Subcutaneous abdominal adipose tissue (tissue), 5 donors: ENCODE measurements at regions not wholly inside any gene's neighbourhood (a gene's known extent, or its start where the extent isn't known, plus 50 kb on each side); places are given as distances from the start of the nearest gene placed in this dataset.

Source experiments
- H3K27ac ChIP-seq: one replicate; pipeline ENCODE4 v1.7.0; 2013; ENCODE audit warnings: low read depth, mild to moderate bottlenecking, inconsistent platforms, low read length, moderate library complexity
- H3K27me3 ChIP-seq, 5 donors: one replicate each; pipeline ENCODE4 v1.7.0; 2013; ENCODE audit warnings: low read length in 5 of 5, inconsistent platforms in 1 of 5; ENCODE audit not compliant: control insufficient read depth in 5 of 5, insufficient read depth in 4 of 5
- H3K36me3 ChIP-seq, 5 donors: one replicate each; pipeline ENCODE4 v1.7.0; 2013; ENCODE audit warnings: low read length in 5 of 5; ENCODE audit not compliant: control insufficient read depth in 5 of 5, insufficient read depth in 5 of 5
- H3K4me1 ChIP-seq, 5 donors: one replicate each; pipeline ENCODE4 v1.7.0; 2013; ENCODE audit warnings: low read length in 5 of 5, mild to moderate bottlenecking in 3 of 5, moderate library complexity in 1 of 5; ENCODE audit not compliant: control insufficient read depth in 5 of 5, insufficient read depth in 5 of 5
- H3K4me3 ChIP-seq, 5 donors: one replicate each; pipeline ENCODE4 v1.7.0; 2013; ENCODE audit warnings: low read length in 5 of 5, low read depth in 1 of 5
- H3K9ac ChIP-seq, 5 donors: one replicate each; pipeline ENCODE4 v1.7.0; 2013; ENCODE audit warnings: low read length in 5 of 5, mild to moderate bottlenecking in 4 of 5, moderate library complexity in 3 of 5
- H3K9me3 ChIP-seq, 5 donors: one replicate each; pipeline ENCODE4 v1.7.0; 2013; ENCODE audit warnings: low read length in 5 of 5; ENCODE audit not compliant: control insufficient read depth in 5 of 5
- donor health status: healthy.
- donor health status: healthy.
- donor health status: healthy.
- donor health status: healthy.
- donor health status: healthy.

DNA sequence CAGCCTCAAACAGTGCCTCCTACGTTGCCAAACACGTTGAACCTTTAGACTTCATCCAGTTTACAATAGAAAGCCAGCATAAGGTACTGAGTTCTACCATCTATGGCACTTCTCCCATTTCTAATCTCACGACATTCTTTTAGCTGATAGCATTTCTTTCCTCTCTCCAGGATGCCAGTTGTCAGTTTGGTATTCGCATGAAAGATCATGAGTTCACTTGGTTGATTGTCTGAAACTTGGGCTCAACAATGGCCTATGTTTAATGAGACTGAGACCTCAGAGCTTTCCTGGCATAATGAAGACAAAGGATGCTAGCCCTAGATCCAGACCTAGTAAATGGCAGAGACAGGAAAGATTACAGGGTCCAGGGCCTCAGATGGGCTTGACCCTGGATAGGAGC is 69.2 kb upstream of the SPRY1 start:
- Histone ChIP-seq H3K4me1 (no peaks in the 10 kb centered on the region), H3K27me3 (no peaks in the 10 kb centered on the region), H3K9ac (no peak overlapping the region), H3K9me3 (peaks cover 0 to 11% (median 3%) of the 10 kb centered on the region in 5 donors), H3K4me3 (no peak overlapping the region), H3K27ac (no peak overlapping the region), H3K36me3 (no peaks in the 10 kb centered on the region)

DNA sequence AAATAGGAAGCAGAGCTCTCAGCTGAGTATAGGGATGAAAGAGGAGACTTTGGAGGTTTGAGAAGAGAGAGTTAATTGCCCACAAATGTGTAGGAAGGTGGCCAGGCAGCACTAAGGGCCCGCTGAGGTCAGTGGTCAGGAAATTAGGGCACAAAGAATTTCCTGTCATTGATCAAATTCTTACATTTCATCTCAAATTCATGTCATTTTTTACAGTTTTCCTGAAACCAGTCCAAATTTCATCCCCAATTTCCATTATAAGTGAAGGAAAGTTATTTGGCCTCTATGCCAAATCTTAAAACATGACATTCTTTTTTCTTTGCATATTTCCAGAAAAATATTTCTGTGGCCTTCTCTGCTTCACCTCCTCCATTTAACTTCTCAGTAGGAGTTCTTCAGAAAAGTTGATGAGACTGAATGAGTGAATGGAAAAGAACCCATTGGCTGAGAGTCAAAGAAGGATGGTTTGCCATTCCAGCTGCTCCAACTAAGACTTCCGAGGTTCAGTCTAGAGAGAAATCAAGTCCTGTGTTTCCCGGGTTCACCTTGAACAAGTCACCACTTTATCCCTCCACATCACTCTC is 68.7 kb upstream of the SPRY1 start:
- H3K4me1 ChIP-seq = no peaks in the 10 kb centered on the region
- H3K27me3 ChIP-seq = no peaks in the 10 kb centered on the region
- no peak overlapping the region for H3K4me3 ChIP-seq
- peaks cover 0 to 11% (median 0%) of the 10 kb centered on the region in 5 donors for H3K9me3 ChIP-seq
- H3K9ac ChIP-seq = no peak overlapping the region
- H3K36me3 ChIP-seq = no peaks in the 10 kb centered on the region
- H3K27ac ChIP-seq = no peak overlapping the region

DNA sequence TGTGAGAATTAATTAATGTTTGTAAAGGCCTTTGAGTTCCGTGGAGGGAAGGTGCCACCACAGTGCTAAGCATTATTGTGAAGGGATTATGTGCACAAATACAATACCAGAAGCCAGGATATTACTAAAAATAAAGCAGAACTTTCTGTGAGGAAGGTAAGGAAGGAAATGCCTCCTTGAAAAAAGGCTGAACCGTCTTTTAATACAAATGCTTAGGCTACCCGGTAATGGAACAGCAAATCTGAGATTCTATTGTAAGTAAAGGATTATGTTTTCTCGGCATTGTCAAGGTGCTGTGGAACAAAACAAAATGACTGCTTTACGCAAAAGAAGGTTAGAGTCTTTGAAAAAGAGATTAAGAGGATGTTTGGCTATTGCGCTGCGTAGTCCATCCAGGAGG is 57.9 kb upstream of the SPRY1 start:
- no peaks in the 10 kb centered on the region for H3K27me3 ChIP-seq
- no peak overlapping the region for H3K9ac ChIP-seq
- no peaks in the 10 kb centered on the region for H3K9me3 ChIP-seq
- H3K4me3 ChIP-seq = no peak overlapping the region
- no peaks in the 10 kb centered on the region for H3K36me3 ChIP-seq
- peak overlapping the region; percentile 71 for H3K27ac ChIP-seq
- peaks cover 0 to 30% (median 0%) of the 10 kb centered on the region in 5 donors for H3K4me1 ChIP-seq

GRCh38 chr4:123339507-123340380 is 56.9 kb upstream of the SPRY1 start:
- Histone ChIP-seq H3K27ac (peak overlapping the region; percentile 71), H3K9me3 (no peaks in the 10 kb centered on the region), H3K4me3 (no peak overlapping the region), H3K4me1 (peaks cover 0 to 34% (median 0%) of the 10 kb centered on the region in 5 donors), H3K36me3 (no peaks in the 10 kb centered on the region), H3K9ac (peak overlapping the region in 1 of 5 donors; percentile 11), H3K27me3 (no peaks in the 10 kb centered on the region)

DNA sequence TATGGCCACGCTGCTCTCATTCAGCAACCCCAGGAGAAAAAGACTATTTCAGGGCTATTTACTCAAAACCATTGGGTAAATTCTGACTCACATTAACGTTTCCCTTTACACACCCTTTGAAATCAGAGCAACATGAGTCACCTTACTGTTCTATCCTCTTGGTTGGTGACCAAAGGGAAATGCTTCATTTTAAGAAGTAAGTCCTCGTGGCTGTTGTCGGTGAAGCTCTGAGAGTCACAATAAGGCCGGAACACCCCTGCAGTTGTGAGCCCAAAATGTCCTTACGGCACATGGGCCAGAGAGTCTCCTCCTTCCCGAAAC is 56.3 kb upstream of the SPRY1 start:
- Histone ChIP-seq H3K9me3 (no peaks in the 10 kb centered on the region), H3K27ac (peak overlapping the region; percentile 71)

DNA sequence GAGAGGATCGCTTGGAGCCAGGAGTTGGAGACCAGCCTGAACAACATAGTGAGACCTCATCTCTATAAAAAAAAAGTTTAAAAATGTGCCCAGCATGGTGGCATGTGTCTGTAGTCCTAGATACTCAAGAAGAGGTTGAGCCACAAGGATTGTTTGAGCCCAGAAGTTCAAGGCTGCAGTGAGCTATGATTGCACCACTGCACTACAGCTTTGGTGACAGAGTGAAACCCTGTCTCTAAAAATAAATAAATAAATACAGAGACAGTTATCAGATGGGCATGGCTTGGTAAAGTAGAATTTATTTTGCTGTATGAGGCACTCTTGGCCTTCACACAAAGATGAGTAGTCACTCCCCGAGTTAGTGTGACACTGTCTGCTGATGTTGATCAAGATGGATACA is 54.1 kb upstream of the SPRY1 start:
- Histone ChIP-seq H3K27ac (peak overlapping the region; percentile 45), H3K9ac (peak overlapping the region in 1 of 5 donors; percentile 45), H3K36me3 (no peaks in the 10 kb centered on the region), H3K9me3 (no peaks in the 10 kb centered on the region), H3K4me3 (no peak overlapping the region), H3K4me1 (peaks cover 0 to 34% (median 4%) of the 10 kb centered on the region in 5 donors), H3K27me3 (no peaks in the 10 kb centered on the region)

More for the DNA sequence above, 56.3 kb upstream of the SPRY1 start:
- H3K4me3 ChIP-seq = no peak overlapping the region
- H3K36me3 ChIP-seq = no peaks in the 10 kb centered on the region
- H3K9ac ChIP-seq = no peak overlapping the region
- H3K4me1 ChIP-seq = peaks cover 0 to 34% (median 0%) of the 10 kb centered on the region in 5 donors
- H3K27me3 ChIP-seq = no peaks in the 10 kb centered on the region

- Histone ChIP-seq H3K36me3 (no peaks in the 10 kb centered on the region), H3K9me3 (no peaks in the 10 kb centered on the region), H3K4me1 (peaks cover 0 to 30% (median 4%) of the 10 kb centered on the region in 5 donors), H3K4me3 (no peak overlapping the region), H3K27ac (peak overlapping the region; percentile 45), H3K9ac (peak overlapping the region in 1 of 5 donors; percentile 45), H3K27me3 (no peaks in the 10 kb centered on the region)
These were observed 53.1 kb upstream of the SPRY1 start for GRCh38 chr4:123343400-123344041.

DNA sequence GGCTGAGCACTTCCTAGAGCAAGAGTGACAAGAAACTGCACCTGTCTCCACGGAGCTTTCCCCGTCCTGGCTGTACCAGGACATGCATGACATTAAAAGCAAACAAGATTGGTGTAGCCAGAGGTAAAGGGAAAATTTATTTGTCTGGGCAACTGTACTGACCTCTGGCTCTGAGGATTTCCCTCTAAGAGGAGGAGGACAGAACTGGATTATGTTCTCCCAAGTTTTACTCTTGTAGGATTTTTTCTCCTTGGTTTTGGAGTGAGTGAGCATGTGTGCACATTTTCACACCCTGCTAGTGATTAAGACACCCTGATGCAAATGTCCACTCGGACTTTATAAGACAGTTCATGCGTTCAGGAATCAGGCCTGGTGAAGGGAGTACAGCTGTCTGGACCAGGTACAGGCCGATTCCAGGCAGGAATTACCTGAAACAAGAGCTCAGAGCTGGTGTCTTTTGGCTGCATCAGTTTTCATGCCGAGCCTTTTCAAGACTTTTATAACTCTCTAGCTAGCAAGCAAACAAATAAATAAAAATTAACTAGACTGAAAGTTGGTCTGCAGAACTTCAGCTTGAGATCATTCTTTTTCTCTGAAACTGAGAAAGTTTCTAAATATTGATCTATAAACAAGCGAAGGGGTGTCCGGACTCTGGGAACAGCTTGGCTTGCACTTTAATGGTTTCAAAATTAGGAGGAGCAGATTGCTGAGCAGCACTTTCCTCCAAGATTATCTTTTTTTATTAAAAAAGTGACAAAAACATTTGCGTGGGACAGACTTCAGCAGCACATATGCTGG is 51.3 kb upstream of the SPRY1 start:
- Histone ChIP-seq H3K4me3 (no peak overlapping the region), H3K9me3 (no peaks in the 10 kb centered on the region), H3K27ac (no peak overlapping the region), H3K36me3 (no peaks in the 10 kb centered on the region), H3K4me1 (peaks cover 0 to 19% (median 4%) of the 10 kb centered on the region in 5 donors), H3K27me3 (no peaks in the 10 kb centered on the region), H3K9ac (no peak overlapping the region)

- no peak overlapping the region for H3K4me3 ChIP-seq
- no peaks in the 10 kb centered on the region for H3K36me3 ChIP-seq
- H3K9ac ChIP-seq = no peak overlapping the region
- H3K27me3 ChIP-seq = no peaks in the 10 kb centered on the region
- no peak overlapping the region for H3K27ac ChIP-seq
- no peaks in the 10 kb centered on the region for H3K9me3 ChIP-seq
- peaks cover 0 to 16% (median 4%) of the 10 kb centered on the region in 5 donors for H3K4me1 ChIP-seq
These were observed 50.7 kb upstream of the SPRY1 start for GRCh38 chr4:123345935-123346300.
